Stimulated activated CD8-positive, alpha-beta memory T cell treated with anti-CD3 and anti-CD28 coated beads, Interleukin-15, amount 100 ng/mL, for 4 hours (primary cell): ENCODE measurements at regions not wholly inside any gene's neighbourhood (a gene's known extent, or its start where the extent isn't known, plus 50 kb on each side); places are given as distances from the start of the nearest gene placed in this dataset.

ENCODE experiments used
- DNase-seq, 2 donors: peaks; one replicate each; pipeline ENCODE4 v3.0.0-alpha.2; 2020; ENCODE audit warnings: low read depth in 2 of 2

DNA sequence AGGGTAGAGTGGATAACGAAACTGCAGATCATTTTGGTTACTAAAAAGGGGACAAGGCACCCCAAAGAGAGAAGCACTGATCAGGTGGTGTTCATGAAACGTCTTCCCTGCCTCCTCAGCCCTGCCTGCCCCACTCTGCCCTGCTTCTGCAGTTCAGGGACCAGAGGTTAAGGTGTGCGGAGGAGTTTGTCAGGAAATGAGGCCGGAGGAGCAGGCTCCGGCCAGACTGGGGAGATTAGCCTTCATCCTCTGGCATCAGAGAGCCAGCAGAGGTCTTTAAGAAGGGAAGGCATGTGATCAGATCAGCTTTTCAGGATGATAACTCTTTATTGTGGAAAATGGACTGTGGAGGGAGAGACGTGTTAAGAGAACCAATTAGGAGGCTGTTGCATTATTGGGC lies 291.9 kb upstream of the NR5A2 start:
- no peak for DNase-seq

DNA sequence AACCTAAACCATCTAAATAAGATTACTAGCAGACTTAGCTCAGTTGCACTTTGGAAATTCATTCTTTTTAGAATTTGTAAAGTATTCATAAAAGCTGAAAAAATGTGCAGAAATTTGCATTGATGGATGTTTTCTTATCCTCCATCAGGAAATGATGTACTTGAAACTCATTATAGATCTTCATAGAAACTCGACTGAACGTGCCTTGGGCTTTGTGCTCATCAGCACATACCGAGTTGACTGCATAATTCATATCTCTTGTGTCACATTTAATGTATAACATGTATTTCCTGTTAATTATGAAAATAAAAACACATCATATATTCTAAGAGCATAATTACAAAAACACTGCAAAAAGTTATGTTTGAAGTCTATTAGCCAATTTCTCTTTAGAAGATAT lies 290.9 kb upstream of the NR5A2 start:
- no peak for DNase-seq

DNA sequence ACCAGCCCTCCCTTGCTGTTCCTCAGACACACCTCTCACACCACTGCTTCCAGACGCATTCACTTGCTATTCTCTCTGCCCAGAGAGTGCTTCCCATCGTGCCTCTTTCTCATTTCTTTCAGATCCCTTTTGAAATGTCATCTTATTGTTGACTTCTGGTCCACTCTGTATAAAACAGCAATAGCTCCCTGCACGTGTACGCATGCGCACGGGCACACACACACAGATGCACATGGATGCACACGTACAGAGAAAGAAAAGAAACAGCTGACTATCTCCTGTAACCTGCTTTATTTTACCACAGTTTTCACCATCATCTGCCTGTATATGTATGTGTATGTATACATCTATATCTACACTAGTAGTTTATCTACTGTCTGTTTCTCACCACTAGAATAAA lies 285.9 kb upstream of the NR5A2 start:
- no peak for DNase-seq

DNA sequence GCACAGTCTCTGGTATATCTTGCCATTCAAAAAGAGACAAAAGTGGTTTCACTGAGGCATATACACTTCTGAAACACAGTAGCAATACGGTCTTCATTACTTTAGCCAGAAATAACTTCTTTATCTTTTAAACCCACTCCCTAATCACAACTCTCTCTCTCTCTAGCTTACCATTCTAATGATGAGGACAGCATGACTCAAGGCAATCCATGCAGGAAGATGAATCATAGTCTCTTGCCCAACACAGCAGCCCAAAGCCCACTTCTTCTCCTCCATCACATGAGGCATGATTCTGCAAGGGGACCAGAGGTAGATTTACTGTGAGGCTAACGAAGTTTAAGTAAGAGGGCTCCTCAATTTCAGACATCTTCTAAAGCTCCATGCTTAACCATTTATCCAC lies 285.0 kb upstream of the NR5A2 start:
- no peak for DNase-seq

DNA sequence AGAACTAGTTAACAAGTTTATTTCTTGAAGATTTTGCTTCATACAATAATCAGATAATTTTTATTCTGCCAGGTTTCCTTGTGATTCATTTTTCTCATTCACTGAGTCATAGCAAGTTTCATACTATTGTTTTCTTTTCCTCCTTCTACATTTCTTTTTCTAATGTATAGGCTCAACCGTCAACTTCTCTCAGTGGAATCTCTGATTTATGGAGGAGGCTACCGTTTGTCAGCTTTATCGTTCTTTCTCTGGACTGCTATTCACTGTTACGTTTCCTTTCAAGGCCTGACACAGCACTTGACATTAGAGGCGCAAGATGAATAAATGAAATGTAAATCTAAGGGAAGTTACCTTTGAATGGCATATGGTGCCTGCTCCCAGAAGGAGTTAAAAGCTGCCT lies 284.3 kb upstream of the NR5A2 start:
- DNase-seq, result no peak

DNA sequence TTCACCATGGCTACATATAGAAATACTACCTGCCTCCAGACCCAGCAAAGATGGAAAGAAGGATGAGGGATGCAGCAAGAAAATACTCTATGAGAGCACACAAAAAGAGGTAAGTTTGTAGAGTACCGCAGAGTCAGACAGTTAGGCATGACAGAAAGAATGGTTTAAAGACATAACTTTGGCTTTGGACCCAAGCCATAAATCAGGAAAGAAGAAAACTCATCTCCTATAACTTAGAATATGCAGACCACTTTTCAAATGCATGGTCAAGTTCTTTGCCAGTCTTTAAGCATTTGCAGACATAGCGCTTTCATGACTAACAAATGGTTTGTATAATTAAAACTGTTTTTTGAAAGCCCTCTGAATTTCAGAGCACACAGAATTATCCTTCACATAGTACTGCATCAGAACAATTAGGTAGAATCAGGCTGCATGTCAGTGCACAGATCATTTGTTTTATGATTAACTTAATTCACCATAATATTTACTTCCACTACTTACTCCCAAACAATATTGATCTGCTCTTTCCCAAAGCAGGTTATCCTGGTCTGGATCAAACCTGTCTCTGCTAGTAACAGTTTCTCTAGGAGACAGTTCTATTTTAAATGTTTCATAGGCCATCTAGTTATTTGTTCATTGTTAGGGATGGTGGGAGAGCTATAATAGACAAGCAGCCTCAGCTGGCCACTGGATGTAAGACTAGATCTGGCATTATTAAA lies 280.7 kb upstream of the NR5A2 start:
- no peak for DNase-seq

DNA sequence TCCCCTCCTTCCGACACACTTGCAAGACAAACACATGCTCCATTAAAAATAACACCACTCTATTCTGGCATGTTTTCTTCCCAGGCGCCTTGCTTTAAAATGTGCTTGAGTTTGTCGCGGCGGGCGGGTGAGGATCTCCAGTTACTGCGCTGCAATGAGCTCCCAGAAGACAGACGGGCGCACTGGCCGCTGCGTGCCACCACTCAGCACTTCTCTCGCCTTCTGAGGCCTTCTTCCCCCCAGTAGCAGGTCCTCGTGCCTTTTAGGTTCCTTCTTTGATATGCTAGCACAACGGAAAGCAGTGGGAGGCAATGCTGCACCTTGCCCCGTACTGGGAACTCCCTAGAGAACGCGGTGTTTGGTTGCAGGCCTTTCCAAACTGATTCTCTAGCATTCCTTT lies 279.5 kb upstream of the NR5A2 start:
- no peak for DNase-seq

DNA sequence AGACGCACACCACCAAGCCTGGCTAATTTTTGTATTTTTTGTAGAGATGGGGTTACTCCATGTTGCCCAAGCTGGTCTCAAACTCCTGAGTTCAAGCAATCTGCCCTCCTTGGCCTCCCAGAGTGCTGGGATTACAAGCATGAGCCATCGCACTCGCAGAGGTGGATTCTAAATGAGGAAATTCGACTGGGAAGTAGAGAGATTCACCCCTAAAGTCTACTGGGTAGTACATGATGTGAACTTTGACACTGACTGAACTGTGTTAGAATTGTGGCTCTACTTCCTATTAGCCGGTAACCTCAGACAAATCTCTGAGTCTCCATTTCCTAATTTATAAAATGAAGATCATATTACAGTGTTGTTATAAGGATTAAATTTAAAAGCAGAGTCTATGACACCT lies 276.0 kb upstream of the NR5A2 start:
- DNase-seq, result no peak

DNA sequence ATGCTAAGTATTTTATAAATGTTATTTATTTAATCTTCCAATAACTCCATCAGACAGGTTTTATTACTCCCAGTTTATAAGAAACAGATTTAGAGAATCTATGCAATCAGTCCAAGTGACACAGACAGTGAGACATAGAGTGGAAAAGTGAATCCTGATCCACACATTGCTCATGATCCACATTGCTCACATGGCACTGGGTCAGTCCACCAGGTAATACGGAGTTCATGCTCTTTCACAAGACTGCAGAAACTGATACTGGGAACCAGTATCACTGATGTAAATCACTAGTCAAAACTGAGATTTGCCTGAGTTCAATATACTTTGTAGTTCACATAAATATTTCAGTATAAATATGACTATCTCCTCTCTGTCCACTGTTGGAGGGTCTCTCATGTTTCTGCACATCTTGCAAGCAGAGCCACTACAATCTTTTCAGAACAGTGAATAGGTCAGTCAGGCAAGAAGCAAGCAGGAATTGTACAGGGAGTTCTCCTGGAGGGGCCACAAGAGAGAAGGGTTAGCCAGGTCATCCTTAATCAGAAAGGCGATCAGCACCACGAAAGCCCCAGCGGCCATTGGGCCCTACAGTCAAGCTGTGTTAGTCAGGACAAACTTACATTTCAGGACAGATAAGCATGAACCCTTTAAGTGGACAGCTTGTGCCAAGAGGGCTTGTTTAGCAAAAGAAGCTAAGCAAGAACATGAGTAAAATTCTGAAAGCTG lies 275.4 kb upstream of the NR5A2 start:
- DNase-seq, result no peak

DNA sequence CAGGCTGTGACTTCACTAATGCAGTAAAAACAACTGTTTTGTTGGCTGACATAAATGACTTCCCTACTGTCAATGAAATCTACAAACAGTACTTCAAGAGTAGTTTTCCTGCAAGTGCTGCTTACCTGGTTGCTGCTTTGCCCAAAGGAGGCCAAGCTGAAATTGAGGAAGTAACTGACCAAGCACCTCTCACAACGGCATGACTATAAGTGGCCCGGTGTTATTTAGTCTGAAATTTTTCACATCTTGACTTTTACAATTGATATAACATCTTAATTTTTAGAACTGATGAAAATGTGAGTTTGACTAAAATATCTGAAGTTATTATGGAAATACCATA lies 274.9 kb upstream of the NR5A2 start:
- no peak for DNase-seq

DNA sequence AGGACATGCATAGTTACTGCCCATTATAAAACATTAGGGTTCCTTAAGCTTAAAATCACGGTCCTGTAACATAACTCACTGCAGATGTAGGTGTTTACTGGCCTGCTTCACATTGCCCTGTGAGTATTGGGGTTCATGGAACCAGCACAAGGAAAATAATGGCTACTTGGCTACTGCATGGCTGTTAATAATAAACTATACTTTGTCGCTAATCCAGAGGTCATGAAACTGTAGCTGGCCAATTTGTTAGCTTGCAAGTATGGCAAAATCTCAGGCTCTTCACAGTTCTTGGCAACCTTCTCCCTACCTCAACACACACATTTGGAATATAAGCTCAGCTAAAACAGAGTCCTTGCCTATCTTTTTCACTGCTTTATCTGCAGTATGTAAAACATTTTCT lies 274.0 kb upstream of the NR5A2 start:
- no peak for DNase-seq

DNA sequence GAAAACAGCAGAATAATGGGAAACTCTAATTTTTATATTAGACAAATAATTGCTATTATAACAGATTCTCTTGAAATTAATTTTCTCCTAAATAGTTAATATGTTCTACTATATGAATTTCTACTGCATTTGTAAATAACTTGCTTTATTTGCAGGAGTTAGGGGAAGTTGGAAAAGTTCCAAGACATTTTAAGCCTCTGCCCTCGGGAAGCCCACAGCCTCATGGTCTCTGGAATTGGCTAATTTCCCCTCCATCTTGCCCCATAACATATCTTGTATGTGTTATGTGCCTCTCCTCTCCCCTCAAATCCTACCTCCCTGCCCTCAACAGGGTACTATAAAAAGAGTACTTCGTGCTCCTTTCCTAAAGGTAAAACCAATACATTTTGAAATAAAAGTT lies 271.4 kb upstream of the NR5A2 start:
- no peak for DNase-seq

DNA sequence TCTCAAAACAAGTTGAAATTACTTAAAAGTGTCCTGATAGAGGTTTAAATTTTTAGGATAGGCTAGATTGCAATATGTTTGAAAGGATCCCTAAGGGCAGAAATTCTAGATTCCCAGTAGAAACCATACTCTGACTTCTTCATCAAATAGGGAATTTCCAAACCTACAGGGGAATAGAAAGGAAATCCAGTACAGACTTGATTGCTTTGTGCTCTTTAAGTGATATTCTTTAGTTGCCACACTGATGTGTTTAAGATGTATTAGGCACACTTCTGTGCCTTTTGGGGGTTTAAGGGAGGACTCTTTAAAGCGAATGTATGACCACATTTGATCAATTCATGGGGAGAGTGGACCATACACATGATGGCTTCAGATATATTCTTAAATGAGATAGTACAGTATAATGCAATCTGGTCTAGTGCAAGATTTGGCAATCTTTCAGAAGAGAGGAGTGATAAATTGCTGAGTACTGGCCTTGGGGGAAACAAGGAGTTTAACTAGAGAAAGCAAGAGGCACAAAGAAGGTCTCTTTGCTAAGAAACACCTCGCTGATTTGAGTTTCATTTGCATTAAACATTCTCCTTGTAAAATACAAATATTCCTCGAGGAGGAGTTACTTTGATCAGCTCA lies 268.8 kb upstream of the NR5A2 start:
- DNase-seq, result no peak

DNA sequence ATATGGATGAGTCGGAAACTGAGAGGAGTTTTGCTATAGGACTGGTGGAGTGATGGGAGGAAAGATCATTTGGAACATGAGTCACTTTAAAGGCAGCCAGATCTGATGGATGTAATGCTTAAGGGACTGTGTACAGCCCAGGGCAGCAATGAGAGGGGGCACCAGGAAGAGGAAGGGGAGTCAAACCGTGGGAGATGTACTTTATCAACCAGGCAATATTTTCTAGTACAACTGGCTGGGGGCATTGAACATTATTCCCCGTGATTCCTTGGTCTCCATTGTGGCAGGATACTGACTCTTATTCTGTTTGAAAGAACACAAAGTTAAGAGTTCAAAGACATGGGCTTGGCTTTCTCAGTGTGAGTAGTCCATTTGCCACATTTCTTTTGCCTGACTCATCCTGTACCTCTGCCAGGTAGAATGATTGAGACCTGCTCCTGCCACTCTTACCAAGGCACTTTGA lies 268.2 kb upstream of the NR5A2 start:
- DNase-seq, result no peak

DNA sequence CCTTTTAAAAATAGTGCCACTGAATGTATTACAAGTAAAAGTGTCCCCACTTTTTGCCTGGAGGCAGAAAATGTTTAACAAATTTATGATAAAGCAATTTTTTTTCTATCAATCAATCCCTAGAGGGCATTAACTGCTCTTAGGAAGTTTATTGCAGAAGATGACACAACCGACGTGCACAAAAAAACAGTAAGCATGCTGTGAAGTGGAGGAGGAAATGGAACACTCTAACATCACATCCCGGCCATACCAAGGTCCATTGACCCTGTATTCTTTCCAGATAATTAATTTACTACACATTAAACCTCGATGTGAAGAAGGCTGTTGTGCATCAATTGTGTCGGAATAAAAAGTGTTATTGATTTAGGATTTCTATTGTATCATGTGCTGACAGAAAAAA lies 264.9 kb upstream of the NR5A2 start:
- no peak for DNase-seq

DNA sequence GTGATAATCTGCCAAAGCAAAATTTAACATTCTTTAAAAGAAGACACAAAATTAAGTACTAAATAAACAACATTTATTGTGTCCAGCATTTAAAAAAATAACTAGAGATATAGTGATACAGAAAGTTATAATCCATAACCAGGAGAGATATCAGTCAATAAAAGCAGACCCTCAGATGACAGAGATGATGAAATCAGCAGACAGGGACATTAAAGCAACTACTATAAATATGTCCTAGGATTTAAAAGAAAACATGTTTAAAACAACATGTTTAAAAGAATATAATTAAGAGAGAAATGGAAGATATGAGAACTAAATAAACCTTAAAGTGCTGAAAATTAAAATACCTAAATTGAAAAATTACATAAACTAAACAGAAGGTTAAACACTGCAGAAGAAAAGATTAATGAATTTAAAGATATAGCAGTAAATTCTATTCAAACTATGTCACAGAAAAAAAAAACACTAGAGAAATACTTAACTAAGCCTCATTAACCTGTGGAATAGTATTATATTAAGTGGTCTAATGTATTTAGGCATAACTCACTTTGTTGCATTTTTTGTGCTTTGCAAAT lies 261.2 kb upstream of the NR5A2 start:
- no peak for DNase-seq

DNA sequence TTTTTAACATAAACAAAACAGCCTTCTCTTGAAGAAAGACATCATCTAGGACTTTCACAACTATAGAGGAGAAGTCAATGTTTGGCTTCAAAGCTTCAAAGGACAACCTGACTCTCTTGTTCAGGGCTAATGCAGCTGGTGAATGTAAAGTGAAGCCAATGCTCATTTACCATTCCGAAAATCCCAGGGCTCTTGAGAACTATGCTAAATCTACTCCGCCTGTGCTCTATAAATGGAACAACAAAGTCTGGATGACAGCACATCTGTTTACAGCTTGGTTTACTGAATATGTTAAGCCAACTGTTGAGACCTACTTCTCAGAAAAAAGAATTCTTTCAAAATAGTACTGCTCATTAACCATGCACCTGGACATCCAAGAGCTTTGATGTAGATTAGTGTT lies 259.8 kb upstream of the NR5A2 start:
- DNase-seq, result no peak

DNA sequence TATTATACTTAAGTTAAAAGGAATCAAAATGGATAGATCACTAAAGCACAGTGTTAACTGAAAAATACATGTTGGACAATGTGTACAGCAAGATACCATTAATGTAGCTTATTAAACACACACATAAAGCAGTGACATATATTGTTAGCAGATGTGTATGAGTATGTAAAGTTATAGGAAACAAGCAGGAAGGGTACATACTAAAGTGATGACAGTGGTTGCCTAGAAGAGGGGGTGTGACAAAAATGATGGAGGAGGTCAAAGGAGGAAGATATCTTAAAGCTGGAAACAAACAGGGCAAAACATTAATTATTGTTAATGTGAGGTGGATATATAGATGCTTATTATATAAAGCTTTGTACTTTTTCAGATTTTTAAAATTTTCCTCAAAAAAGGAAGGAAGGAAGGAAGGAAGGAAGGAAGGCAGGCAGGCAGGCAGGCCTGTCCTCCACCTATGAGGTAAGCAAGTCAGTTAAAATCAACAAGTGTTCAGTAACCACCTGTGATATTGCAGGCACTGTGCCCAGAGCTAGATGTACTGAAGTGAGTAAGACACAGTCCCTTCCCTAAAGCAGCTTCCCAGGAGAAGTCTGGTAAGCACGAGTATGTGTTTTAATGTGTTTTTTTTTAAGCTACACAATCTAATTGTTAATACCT lies 252.9 kb upstream of the NR5A2 start:
- DNase-seq, result no peak

DNA sequence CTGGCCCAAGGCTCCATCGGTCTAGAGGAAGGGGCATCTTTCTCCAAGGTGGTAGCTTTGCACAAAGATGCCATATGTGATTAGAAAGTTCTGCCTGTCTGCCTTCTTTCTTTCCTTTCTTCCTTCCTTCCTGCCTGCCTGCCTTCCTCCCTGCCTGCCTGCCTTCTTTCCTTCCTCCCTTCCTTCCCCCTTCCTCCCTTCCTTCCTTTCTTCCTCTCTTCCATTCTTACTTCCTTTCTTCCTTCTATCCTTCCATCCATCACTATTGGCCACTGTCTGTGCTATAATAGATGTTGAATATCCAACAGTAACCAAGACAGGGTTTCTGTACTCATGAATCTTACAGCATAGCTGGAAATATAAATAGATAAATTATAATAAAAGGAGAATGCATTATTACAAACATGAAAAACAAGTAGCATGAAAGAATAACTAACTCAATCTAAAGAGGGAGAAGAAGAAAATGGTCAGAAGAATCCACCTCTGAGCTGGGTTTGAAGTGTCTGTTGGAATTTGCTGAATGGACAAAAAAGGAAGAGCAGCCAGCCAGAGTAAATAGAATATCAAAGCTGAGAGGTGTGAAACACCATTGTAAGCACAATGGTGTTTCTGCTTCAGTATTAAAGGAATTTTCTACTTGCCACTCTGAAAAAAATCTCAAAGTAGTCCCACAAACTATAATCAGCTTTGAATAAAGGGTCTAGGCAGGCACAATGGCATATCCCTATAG lies 250.6 kb upstream of the NR5A2 start:
- DNase-seq, result no peak

DNA sequence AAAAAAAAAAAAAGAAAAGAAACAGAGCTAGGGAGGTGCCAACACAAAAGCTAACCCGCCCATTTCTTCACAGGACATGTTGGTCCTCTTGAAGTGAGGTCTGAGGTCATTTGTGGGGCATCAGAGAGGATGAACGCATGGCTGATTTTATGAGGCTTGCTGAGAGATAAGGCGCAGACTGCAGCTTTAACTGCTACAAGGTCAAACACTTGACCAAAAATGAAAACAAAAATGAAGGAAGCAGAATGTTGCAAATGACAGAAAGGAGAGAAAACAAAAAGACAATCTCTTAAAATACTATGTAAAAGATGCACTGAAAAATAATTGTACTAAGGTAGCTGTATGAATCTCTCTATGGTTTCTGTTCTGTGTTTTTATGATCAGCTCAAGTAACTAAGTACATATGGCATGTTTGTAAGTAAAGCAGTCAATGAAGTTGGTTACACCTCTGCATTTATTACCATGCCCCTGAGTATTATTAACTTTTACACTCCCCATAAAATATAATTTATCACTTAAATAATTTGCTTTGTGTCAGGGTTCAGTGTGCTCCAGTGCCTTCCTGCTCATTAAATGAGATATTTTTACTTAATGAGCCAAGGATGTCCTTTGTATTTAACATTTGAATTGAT lies 249.1 kb upstream of the NR5A2 start:
- DNase-seq, result no peak

DNA sequence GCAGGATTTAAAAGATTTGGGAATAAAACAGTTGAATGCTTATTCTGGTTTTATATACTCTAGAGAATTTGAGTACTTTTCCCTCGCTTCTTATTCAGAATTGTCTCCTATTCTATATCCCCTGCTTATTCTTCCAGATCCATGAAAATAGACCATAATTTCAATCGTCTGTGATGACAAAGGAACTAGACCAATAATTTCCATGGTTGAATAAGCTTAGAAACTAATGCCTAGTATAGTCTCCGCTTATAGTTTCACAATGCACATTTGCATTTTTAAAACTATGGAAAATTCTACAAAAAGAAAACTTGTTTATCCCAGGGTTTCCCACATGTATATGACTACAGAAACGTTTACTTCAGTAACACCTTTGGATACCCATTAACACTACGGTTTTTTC lies 247.4 kb upstream of the NR5A2 start:
- DNase-seq, result no peak
